Iris pigment epithelial cell (primary cell): ENCODE measurements at regions not wholly inside any gene's neighbourhood (a gene's known extent, or its start where the extent isn't known, plus 50 kb on each side); places are given as distances from the start of the nearest gene placed in this dataset.

Source experiments
- DNase-seq: peaks from one replicate; pipeline ENCODE4 v3.0.0-alpha.2; 2011; ENCODE audit warnings: low read depth

DNA sequence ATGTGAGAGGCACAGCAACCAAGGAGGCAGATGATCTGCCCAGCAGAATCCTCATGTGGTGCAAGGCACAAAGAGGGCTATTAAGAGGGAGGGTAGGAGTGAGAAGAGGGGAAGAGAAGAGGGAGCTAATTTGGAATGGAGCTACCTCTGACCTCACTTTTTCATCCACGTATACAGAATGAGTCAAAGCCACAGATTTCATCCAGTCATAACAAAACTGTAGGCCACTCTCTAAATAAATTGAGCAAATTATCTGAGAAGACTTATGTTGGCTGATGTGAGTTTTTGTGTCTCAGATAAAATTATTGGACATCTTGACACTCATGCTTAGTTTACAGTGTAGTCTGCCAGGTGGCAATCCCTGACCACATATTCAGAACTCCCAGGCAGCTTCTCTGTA, 325.6 kb downstream of the TTLL7 start:
- DNase-seq, result no peak

GRCh38 chr1:83671586-83671985, 327.3 kb downstream of the TTLL7 start:
- no peak for DNase-seq

GRCh38 chr1:83670909-83671565, 327.9 kb downstream of the TTLL7 start:
- DNase-seq, result no peak

- DNase-seq, result no peak
Observed at GRCh38 chr1:83641796-83642443, 357.0 kb downstream of the TTLL7 start.

DNA sequence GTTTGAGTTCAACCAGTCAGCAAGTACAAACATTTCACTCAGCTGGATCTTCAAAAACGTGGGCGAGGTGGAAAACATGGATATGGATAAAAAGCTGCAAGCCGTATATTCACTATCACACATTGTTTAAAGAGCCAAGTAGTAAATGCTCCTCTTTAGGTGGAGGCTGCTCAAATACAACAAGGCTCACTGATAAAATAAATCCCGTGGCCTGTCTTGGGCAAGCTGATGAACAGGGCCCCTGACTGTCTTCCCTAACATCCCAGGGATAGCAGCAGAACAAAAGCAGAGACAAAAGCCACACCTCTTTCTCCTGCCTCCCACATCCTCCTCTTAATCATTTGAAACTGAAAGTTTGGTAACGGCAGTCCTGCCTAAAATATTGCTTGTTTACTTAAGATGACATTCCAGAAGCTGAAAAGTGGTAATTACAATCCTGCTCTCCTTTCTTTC, 357.7 kb downstream of the TTLL7 start:
- no peak for DNase-seq

DNA sequence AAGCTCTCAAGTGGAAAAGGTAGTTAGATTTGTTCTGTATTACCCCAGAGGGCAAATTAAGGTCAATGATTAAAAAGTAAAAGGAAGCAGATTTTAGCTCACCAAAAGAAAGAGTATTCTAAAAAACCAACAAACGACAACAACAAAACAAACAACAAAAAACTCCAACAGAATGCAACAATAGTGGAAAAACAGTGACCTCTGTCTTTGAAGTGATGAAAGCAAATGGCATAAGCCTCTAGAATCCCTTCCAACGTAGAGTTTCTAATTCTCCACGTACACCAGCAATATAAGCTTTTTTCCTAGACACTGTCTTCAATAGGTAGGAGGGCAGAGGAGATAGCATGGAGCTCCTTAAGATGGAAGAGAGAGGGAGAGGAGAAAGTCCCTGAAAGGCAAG, 359.1 kb downstream of the TTLL7 start:
- no peak for DNase-seq

DNA sequence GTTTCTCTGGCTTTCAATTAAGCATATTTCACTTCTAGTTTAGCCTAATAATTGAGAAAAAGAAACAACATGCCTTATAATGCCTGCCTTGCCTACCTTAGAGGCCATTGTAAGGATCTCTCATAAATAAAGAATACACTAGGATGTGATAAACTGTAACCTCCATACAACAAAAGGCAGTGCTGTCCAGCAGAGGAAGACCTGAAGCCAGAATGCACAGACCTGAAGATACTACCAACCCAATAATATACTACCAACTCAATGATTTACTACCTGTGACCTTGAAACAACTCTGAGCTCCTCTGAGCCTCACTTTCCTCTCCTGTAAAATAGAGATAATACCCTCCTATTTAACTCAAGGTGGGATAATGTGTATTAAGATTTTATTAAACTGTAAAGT, 361.3 kb downstream of the TTLL7 start:
- DNase-seq, result no peak

DNA sequence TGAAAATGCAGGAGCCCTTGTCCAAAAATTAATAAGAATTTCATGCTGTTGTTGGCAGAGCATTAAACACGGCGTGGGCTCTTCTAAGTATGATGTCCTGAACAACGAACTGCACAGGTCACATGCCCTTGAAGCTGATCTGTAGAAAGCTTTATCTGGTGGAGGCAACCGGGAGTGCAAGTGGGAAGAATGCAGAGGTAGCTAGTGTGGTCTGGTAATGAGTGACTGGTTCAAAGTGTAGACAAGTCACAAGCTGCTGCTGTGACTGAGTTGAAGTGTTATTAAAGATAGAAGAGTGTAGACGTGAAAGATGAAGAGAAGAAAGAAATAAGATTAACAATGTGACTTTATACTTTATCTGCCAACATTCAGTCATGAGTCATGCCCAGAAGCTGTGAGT, 361.9 kb downstream of the TTLL7 start:
- DNase-seq, result no peak

DNA sequence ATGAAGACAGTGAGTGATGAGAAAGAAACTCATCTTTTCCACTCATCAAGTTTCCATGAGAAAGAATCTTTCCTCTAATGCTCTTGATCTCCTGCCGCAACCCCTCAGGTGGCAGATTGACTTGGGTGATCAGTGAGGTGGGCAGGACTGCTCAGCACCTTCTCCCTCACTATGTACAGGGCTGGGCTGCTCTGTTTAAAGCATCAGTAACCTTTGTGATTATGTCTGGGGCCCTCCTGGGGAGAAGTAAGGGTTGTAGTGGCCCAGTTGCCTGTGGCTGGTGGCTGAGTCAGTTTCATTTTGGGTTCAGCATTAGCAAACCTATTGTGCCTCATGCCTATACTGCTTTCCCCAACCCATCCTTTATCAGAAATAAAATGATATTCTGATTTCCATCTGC, 366.0 kb downstream of the TTLL7 start:
- DNase-seq, result no peak

DNA sequence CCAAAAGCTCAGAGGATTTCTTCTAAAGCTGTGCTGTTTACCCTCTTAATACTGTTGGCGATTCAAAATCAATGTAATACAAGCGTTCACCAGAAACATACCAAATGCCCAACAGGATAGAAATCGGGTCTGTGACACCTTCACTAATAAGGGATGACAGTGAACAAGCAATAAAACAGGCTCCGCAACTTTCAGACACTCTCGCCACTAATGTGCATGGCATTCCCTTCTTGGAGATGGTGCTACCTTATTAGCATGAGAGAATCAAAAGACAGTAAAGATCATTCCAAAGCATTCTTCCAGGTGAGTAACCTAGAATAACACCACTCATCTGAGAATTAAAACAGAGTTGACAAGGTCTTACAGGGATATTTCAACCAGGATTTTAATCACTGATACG, 367.1 kb downstream of the TTLL7 start:
- no peak for DNase-seq

DNA sequence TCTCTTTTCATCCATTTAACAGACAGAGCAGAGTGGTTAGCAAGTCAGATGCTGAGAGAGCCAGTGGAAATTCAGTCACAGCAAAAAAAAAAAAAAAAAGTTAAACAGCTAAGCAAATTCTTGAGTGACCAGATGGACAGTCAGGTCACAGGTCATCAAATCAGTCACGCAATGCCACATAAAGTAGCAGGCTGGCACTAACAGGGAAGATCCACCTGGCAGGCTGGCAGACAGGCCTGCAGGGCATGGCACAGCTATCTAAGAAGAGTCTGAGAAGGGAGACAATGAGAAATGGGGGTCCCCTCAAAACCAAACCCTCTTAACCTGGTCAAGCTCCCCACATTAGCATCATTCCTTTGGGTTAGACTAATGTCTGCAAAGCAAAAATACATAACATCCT, 371.9 kb downstream of the TTLL7 start:
- no peak for DNase-seq

DNA sequence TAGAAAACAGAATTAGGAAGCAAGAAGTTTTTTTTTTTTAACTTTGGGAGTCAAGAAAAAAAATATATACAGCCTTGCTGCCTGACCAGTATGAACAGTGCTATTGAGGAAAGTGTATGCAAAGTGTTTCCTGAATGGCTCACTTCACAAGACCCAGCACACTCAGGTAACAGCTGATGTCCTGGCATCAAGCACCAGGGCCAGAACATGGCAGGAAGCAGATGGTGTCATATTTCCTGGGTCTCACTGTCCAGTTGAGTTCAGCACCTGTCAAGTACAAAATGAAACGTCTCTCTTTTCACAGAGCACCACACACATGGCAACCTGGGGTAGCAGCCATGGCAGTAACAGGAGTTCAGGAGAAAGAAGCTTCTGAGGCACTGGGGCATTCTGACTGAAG, 372.3 kb downstream of the TTLL7 start:
- no peak for DNase-seq

- no peak for DNase-seq
Observed at GRCh38 chr1:83625646-83626045, 373.3 kb downstream of the TTLL7 start.

- no peak for DNase-seq
Observed at GRCh38 chr1:83620016-83620415, 378.9 kb downstream of the TTLL7 start.

DNA sequence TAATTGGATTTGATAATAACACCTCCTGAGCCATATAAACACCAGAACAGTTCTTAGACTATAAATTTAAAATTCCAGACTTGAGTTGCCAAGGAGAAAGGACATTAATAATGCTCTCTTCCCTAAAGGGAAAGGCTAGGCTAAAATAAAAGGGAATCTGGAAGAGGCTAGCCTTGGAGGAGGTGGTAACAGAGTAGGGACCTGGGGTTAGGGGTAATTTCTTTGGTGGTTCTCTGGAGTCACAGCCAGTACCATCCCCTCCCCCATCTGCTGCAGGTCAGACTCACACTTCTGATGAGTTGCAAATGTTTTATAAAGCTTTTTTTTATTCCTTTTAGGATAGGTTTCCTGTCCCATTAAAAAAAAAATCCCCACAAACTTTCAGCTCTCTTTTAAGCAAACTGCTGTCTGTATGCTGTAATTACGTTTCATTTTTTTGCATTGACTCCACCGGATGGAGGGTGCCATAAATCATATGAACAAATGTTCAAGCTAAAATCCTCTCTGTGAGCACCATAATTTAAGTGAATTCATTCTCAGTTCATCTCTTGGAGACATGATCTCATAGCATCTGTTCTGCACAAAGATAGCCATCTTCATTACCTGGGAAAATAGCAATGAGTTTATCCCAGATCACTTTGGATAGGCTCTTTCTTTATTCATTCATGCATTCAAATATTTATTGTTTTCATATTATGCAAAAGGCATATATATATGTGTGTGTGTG, 379.6 kb downstream of the TTLL7 start:
- DNase-seq, result no peak

GRCh38 chr1:83617883-83618282, 381.0 kb downstream of the TTLL7 start:
- no peak for DNase-seq

GRCh38 chr1:83615370-83615769, 383.6 kb downstream of the TTLL7 start:
- no peak for DNase-seq

DNA sequence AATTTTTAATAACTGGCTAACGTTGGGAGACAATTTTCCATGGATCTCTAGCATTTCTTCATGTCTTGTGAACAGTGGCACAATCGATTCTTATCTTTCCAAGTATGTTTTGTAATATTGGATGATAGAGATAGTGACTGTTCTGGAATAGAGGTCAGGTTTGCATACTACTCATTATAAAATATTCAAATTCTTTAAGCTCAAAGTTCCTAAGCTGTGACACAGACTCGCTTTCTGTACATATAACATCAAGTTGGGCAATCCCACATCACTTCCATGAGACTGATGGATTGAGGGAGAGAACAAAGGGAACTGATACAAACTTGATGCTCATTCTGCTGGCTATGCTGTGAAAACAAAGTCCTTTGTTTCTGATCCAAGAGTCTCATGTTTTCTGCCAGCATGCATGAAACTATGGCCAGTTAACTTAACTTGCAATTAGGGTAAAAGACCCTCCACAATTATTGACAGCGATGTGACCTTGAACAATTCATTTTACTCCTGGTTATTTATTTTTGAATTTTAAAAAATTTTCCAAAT, 392.4 kb downstream of the TTLL7 start:
- DNase-seq, result no peak

DNA sequence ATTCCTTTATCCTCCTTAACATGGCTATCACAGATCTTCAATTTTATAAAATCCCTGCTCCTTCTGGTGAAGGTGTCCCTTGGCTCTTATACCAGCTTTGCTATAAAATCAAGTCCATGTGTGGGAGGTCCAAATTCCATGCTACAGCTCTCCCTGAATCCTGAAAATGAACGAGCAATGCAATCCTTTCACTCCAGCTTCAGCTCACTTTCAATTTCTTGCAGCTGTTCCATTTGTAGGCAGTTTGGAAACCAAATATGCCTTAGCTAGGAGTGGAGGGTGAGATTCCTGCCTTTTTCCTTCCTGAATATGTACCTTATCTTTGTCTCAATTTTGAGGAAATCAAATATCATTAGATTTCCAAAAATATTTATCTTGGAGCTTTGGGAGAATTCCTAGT, 402.6 kb downstream of the TTLL7 start:
- no peak for DNase-seq

GRCh38 chr1:83593073-83593472, 405.9 kb downstream of the TTLL7 start:
- DNase-seq, result no peak

DNA sequence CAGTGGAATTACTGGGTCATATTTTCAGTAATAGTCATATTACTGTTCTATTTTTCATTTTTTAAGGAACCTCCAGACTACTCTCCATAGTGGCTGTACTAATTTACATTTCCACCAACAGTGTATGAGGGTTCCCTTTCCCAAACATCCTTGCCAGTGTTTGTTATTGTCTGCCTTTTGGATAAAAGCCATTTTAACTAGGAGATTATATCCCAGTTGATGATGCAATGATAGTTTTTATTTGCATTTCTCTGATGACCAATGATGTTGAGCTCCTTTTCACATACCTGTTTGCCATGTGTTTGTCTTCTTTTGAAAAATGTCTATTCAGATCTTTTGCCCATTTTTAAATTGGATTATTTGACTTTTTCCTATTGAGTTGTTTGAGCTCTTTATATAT, 410.8 kb downstream of the TTLL7 start:
- no peak for DNase-seq

GRCh38 chr1:83583351-83584014, 415.4 kb downstream of the TTLL7 start:
- no peak for DNase-seq

GRCh38 chr1:83581747-83582146, 417.2 kb downstream of the TTLL7 start:
- no peak for DNase-seq
